ENCODE measurements at regions not wholly inside any gene's neighbourhood (a gene's known extent, or its start where the extent isn't known, plus 50 kb on each side); places are given as distances from the start of the nearest gene placed in this dataset.

DNA sequence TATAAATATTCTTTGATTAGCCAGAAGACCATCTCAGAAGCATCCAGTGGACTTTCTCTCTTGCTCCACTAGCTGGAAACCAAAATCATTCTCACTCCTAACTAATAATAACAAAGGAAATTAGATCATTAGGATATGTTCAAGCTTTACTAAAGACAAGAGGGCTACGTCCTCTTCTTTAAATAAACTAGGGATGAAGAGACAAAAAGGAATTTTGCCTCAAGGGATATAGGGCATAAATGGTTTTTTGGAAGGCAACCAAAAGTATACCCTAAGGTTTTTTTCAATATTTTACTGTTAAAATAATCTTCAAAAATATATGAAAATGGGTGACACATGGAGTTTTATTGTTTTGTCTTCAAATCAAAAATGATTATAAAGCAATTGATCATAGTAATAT, 745.8 kb downstream of the MRPL39 start:
- DNase-seq: no peak

GRCh38 chr21:24856326-24856725, 751.0 kb downstream of the MRPL39 start:
- DNase-seq: no peak

DNA sequence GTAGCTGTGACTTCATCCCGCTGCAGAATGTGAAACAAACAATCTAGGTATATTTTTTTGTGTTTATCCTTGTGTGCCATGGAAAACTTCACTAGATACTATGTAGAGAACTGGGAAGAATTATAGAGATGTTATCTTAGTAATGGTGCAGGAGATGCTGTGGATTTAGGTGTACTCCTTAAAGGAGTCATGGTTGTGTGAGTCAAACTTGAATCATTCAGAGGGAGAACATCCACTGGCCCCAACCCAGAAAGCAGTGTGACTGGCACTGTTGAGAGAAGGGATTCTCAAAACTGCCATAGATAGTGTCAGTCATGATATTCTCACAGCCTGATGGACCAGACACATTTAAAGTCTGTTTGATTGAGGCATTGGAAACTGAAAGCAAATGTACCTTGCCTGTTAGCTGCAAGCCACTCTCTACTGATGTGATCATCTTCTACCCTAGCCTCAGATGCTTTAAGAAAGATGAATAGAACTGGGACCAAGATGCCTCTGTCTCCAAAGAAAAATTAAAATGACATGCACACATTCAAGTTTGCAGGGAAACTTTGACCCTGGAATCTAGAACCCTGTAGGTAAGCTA, 754.6 kb downstream of the MRPL39 start:
- no peak for DNase-seq

DNA sequence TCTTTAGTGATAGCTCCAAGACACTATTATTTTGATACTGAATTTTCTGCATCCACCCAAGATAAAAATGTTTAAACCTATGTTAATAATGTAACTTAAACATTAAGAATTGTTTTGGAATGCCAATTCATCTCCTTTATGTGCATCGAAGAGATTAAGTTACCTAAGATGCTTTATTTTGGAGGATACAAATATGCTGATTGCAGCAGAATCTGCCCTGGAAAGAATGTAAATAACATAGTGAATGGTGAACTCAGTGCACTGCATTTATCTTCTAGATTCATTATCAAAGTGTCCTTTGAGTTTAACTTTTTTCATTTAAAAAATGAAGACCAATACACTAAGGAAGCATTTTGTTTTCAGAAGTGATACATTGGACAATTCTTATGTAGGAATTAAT, 757.2 kb downstream of the MRPL39 start:
- DNase-seq: no peak

DNA sequence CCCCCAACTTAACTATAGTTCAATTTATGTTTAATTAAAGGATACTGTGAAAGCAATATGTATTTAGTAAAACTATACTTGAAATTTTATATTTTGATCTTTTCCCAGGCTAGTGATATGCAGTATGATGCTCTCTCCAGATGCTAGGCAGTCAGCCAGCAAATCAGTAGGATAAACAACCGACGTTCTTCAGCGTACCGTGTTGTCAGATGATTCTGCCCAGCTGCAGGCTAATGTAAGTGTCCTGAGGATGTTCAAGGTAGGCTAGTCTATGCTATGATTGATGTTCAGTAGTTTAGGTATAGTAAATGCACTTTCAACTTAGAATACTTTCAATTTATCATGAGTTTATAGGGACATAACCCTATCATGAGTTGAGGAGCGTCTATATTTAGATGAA, 762.6 kb downstream of the MRPL39 start:
- DNase-seq: no peak

GRCh38 chr21:24840287-24840686, 767.0 kb downstream of the MRPL39 start:
- no peak for DNase-seq

DNA sequence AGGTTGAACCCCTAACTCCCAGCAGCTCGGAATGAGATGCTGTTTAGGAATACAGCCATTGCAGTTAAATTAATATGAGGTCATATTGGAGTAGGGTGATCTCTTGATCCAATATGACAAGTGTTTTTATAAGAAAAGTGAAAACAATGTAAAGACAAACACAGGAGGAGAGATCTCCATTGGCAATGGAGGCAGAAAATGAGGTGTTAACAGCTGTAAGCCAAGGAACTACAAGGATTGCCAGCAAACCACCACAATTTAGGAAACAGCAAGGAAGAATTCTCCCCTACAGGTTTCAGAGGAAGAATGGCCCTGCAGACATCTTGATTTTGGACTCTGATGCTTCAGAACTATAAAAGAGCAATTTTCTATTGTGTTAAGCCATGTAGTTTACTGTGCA, 774.3 kb downstream of the MRPL39 start:
- DNase-seq: no peak

GRCh38 chr21:24829397-24829796, 777.9 kb downstream of the MRPL39 start:
- no peak for DNase-seq

- DNase-seq: no peak
Observed at GRCh38 chr21:24826822-24827221, 780.5 kb downstream of the MRPL39 start.

DNA sequence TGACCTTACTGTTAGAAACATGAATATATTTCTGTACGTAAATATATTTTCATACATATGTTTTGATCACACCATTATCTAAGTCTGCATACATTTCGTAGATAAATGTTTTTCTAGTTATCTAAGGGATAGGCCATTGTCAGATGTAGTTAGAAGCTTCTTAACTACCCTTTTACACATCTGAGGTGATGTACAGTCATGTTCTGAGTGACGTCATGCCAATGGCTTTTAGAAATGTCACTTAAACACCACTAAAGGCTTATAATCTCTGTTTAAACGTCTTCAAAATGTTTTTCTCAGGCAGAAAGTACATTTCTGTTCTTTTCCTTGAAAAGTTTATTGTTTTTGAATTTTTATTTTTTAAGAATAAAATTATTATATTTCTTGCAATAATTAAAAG, 781.9 kb downstream of the MRPL39 start:
- no peak for DNase-seq

DNA sequence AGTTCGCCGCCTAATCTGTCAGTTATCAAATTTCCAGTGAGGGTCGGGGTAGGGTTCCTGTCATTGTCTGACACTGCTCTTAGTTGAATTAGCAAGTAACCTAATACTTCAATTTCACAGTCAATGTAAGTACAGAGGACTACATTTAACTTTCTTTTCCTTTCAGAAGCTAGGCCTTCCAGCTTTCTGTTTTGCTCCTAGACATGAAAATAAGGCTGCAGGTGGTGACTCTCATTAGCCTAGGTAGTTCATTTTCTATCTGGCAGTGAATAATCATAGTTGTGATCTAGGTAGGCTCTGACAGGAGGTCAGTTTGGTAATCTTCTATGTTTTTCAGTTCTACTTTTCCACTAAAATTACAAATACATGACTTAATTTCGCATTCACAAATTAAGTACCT, 783.1 kb downstream of the MRPL39 start:
- DNase-seq: no peak

GRCh38 chr21:24823247-24823646, 784.0 kb downstream of the MRPL39 start:
- DNase-seq: no peak

DNA sequence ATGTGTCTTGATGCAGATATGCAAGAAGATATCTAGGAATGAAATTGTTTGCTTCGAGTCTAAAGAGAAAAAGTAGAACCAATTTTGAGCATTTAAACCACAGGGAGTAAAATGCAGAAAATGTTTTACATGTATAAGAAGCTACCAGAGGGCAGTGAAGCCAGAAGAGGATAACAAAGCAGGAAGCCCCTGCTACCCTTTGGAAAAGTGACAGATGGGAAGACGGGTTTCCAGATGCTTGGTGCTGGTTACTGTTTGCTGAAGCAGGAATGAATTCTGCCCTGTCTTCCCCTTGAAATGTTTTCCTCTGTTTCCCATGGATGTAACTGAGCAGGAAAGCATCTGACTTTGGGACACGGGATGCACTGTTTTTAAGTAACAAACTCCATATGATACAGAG, 822.2 kb downstream of the MRPL39 start:
- DNase-seq: no peak

- DNase-seq: no peak
Observed at GRCh38 chr21:24781146-24781545, 826.1 kb downstream of the MRPL39 start.

DNA sequence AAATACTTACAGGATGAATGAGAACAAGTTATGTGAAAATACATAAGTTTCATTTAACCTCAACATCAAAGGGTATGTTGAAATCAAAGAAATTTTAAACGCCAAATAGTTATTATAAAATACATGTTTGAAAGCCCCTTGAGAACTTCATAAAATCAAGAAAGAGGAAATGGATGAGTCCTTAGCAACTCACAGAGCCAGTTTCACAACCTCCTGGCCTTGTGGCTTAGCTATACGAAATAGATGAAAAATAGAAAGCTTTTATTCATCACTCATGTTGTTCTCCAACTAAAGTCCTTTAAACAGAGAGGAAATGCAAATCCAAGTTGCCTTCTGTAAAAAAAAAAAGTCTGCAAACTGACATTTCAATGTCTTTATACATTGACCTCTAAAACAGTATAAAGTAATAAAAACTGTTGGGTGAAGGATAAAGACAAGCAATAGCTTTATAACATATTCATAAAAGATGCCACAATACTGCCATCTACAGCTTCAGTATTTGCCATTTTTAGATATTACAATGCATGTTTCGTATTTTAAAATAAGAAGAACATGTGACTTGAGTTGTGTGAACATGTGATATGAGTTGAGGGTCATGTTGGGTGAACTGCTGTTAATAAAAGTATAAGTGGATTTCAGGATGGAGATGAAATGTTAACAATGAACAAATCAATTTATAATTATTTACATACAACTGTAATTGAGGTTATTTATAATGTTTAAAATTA, 847.8 kb downstream of the MRPL39 start:
- no peak for DNase-seq

GRCh38 chr21:24738063-24738462, 869.2 kb downstream of the MRPL39 start:
- DNase-seq: no peak

DNA sequence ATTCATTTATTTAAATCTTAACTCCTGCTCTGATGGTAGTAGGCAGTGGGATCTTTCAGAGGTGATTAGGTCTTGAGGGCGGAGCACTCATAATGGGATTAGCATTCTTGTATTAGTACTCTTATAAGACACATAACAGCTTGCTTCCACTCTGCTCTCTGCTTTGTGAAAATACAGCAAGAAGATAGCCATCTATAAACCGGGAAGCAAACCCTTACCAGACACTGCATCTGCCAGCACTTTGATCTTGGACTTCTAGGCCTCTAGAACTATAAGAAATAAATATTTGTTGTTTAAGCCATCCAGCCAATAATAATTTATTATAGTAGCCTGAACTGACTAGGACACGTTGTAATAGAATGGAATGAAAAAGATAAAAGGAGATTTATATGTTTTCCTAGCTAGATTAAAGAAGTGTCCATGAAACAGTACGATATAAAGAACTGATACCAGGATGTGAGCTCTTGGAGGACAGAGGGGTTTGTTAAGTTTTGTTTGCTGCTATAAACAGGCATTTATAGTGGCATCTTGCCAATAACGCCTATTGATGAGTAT, 869.9 kb downstream of the MRPL39 start:
- DNase-seq: no peak

- no peak for DNase-seq
Observed at GRCh38 chr21:24730661-24731060, 876.6 kb downstream of the MRPL39 start.

- DNase-seq: no peak
Observed at GRCh38 chr21:24729568-24729967, 877.7 kb downstream of the MRPL39 start.

- no peak for DNase-seq
Observed at GRCh38 chr21:24727803-24728440, 879.4 kb downstream of the MRPL39 start.

- no peak for DNase-seq
Observed at GRCh38 chr21:24716281-24716918, 890.9 kb downstream of the MRPL39 start.

GRCh38 chr21:24714646-24715200, 892.6 kb downstream of the MRPL39 start:
- no peak for DNase-seq

DNA sequence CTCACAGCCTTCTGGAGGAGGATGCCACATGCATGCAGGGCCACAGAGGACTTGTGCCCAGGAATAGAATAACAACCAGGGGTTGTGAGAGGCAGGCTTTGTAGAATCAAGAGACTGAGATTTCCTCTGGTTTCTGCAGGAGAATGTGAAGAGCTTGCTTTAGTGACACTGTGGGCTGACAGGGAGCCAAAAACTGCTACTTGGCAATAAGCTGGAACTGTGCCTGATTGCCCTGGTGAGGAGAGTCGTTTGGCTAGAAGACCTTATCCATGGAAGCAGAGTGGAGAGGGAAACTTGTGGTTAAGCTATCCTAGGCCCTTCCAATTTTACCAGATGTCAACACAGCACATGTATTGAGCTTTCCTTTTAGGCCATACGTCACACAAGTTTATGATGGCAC, 902.1 kb downstream of the MRPL39 start:
- no peak for DNase-seq
